GM21526 (cell line): ENCODE measurements at regions not wholly inside any gene's neighbourhood (a gene's known extent, or its start where the extent isn't known, plus 50 kb on each side); places are given as distances from the start of the nearest gene placed in this dataset.

ENCODE experiments used
- ATAC-seq: cut with Tn5 transposase; IDR thresholded peaks from one replicate; pipeline ENCODE4 v1.9.1; 2021; ENCODE audit warnings: moderate library complexity; ENCODE audit not compliant: unreplicated experiment, low FRiP score

DNA sequence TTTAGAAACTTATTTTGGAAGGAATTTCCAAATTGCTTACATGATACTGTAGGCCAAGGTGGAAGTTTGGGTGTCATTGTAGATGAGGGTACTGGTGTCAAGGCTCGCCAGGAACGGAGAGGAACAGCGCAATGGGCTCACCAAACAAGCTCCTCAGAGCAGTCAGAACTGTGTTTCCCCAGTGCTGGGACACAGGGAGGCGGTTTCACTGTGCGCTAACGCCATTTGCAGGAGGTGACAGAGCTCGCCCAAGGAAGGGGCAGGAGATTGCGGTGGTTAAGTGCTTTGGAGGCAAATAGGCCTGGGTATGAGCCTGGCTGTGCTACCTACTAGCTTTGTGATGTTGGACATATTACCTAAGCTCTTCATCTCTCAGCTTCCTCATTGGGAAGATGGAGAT, 57.3 kb downstream of the HHEX start:
- no peak for ATAC-seq

GRCh38 chr10:92747600-92747999, 57.8 kb downstream of the HHEX start:
- no peak for ATAC-seq

DNA sequence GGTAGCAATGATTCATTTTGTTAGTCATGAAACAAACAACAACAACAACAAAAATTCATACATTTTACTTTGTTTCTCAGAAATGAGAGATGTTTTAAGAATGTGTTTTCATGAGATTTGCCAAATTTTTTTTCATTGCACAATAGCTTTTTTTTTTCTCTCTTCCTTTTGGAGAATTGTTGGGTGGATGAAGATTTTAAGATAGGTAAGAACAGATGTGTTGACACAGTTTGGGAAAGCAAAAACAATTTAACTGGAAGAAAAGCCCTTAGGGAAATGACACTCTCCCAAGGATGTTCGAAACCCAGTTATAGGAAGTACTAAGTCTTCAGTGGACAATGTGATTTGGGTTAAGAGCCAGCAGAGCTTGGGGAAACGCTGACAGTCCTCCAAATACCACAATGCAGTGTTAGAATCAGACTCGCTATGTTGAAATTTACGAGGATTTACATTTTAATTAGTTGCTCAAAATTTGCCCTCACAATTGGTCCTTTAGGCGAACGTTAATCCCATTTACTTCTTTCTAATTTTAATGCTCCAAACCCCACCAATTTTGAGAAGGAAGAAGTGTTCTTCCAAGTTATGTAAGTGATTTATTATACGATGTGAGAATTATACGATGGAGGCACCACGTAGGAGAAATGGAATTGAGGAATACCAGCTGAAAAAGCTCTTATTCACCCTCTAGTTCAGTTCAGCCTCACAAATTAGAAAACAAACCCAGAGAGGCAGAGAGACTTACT, 61.2 kb downstream of the HHEX start:
- ATAC-seq: no peak

- ATAC-seq: no peak
Measured at GRCh38 chr10:92751534-92751811, 61.7 kb downstream of the HHEX start.

DNA sequence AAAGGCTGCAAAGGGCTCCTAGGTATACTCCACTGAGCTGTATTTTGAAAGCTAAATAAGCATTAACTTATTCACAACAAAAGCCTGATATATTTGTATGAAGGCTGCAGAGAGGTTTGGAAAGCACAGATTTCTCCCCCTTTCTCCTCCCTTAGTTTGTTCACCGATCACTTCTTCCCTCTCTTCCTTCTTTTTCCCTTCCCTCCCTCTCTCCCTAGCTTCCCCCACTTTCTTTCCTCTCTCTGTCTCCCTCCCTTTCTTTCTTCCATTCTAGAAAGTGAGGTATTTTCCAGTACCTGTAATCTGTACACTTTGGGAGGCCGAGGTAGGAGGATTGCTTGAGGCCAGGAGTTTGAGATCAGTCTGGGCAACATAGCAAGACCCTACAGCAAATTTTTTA, 62.1 kb downstream of the HHEX start:
- ATAC-seq: no peak

DNA sequence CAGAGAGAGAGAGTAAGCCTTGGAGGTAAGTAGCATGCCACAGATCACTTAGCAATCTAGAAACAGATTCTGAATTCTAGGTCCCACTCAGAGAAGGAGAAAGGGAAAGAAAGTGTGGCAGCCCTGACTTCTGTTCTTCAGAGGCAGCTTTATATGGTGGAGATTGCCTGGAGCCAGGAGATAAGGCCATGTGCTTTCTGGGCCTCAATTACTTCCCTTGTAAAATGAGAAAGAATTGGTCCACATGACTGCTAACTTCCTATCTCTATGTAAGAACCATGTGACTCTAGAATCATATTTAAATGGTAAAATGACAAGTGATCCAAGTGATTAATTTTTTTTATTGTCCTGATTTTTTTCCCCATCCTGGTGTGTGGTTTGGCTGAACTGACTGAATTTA, 64.1 kb downstream of the HHEX start:
- ATAC-seq: no peak

DNA sequence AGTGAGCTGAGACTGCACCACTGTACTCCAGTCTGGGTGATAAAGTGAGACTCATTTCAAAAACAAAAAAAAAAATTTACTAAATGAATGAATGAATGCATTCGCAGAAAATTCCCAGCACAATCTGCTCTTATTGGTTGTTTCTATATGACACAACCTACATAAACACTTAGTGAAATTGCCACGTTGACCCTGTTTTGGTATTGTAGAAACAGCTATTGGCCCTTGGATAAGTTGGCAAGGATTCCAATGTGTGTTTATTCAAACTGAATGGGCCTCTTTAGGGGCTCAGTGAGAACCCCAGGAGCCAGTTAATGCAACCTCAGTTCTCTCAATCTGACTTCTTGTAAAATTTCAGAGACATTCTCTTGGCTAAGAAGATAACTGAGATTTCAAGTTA, 66.0 kb downstream of the HHEX start:
- no peak for ATAC-seq

- peak; percentile 83 for ATAC-seq
Measured at GRCh38 chr10:92756201-92757065, 66.7 kb downstream of the HHEX start.

- peak; percentile 49 for ATAC-seq
Measured at GRCh38 chr10:92757066-92757710, 67.4 kb downstream of the HHEX start.

GRCh38 chr10:92757711-92758104, 68.0 kb downstream of the HHEX start:
- no peak for ATAC-seq

GRCh38 chr10:92758594-92758993, 68.8 kb downstream of the HHEX start:
- no peak for ATAC-seq

DNA sequence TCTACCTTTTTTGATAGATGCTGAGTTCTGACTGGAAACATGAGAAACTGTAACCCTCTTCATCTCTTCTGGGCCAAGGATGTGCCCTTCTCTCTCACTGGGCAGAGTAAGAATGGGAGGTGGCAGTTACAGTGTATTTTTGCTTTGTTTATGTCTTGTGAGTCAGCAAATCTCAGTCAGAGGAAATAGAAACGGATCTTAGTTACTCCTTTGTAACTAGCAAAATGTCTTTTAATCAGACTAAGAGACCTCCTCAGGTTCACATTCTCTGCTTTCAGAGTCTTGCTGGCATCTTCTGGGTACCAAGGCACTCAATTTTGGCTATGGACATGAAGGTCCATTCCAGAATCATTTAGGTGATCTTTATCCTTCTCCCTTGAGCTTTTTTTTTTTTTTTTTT, 70.9 kb downstream of the HHEX start:
- no peak for ATAC-seq

DNA sequence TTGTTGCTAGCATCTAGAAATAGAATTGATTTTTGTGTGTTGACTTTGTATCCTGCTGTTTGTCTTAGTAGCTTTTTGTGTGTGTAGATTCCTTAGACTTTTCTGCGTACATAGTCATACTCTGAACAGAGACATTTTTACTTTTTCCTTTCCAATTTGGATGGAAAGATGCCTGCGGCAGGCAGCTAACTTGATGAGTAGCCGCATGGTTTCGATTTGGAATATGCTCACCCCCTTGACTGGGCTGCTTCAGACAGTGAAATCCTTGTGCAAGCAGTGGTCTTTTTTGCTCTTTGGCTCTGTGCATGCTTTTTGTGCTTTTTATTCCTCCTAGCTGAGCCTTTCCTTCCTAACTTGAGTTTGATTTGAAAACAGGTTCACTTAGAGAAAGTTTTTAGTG, 71.8 kb downstream of the HHEX start:
- ATAC-seq: no peak

DNA sequence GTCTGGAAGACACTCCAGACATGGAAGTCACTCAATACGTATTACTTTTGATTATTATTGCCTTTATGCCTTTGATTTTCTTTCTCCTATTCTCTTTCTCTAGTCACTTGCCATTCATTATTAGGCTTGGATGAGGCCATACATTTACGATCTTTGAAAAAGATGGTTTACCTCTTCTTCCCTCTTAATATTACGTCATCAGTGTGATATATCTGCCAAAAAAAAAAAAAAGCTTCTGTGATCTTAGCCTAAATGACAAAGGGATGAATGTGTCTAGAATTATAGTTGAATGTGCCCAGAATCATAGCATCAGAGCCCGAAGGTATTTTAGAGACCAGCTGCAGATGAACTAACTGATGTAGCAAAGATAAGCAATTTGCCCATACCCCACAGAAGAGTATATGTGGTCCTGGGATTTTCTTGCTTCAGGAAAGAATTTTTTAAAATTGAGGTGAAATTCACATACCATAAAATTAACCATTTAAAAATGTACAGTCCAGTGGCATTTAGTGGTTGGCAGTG, 73.9 kb downstream of the HHEX start:
- no peak for ATAC-seq

DNA sequence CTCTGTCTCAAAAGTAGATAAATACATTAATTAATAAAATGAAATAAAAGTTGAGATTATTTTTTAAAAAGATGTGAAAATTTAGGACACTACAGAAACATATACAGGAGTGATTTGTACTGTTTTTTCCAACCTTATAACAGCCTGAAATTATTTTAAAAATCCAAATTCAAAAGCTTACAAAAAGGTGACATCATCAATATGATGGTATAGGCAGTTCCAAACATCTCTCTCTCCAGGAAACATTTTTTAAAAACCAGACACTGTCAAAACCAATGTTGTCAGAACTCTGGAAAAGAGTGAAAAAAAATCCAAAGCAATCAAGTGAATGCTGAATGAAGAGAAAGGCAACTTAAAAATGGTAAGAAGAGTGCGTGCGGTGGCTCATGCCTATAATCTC, 76.7 kb downstream of the HHEX start:
- no peak for ATAC-seq

DNA sequence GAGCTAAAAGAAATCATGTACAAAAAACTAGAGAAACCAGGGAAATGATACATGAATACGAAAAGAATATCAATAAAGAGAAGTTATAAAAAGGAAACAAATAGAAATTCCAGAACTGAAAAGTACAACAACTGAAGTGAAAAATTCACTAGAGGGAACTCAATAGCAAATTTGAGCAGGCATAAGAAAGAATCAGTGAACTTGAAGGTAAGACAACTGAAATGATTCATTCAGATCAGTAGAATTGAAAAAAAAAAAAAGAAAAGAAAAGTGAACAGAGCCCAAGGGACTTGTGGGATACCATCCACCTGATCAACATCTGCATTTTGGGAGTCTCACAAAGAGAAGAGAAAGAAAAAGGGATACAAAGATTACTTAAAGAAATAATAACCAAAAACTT, 78.3 kb downstream of the HHEX start:
- no peak for ATAC-seq

DNA sequence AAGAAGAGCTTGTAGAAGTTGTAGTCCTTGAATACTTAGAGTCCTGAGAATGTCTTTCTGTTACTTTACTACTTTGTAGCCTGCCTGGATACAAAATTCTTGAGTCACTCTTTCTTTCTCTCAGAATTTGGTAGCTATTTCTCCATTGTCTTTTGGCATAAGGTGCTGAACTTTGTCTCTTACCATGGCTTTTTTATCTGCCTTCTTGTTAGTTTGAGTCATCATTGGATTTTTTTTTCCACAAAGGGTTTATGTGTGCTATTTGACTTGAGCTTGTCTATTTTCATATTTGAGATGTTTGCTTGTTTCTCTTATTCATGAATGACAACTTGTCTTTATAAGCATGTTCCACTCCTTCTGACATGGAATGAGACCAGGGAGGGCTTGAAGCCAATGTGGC, 74.5 kb upstream of the EXOC6 start:
- no peak for ATAC-seq

GRCh38 chr10:92778091-92778490, 70.2 kb upstream of the EXOC6 start:
- ATAC-seq: no peak

- ATAC-seq: no peak
Measured at GRCh38 chr10:92785118-92785517, 63.2 kb upstream of the EXOC6 start.

DNA sequence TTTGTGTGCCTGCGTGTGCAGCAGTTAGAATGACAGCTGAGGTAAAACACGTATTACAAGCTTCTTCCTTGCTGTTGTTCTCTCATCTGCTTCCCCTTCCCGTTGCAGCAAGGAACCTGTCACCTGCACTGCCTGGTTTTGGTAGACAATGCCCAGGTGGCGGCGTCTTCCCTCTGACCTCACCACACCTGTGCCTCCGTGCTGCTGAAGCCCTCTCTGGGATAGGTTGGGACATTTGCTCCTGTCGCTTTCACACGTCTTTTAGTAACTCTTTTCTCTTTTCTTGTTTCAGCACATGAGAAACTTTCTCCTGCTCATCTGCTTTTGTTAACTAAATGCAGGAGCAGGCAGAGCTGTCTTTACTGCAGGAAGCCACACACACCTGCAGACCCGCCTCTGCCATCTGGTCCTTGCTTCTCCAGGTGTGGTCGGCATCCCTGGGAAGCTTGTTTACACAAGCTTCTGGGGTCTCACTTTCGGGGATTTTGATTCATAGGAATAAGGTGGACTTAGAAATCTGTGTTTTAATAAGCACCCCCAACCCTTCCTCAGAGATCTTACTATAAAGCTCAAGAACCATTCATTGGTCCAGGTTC, 60.7 kb upstream of the EXOC6 start:
- ATAC-seq: no peak

DNA sequence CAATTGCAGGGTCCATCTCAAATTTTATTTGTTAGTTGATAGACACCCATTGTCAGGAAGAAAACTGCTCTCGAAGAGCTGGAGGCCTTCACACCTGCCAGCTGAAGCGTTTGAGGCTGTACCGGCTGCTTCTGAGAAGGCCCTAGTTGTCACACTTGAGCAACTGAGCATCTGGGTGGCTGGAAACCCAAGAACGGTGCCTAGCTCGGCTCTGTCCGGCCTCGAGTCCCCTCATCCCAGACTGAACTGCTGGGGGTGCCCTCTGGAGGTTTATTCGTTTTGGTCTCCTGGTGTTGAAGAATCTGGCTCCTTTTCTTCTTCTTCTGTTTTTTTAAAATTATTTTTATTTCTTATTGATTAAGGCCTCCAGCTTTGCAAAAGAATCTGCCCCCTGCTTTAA, 59.3 kb upstream of the EXOC6 start:
- no peak for ATAC-seq
